Right lobe of liver (tissue), 4 donors: ENCODE measurements at regions not wholly inside any gene's neighbourhood (a gene's known extent, or its start where the extent isn't known, plus 50 kb on each side); places are given as distances from the start of the nearest gene placed in this dataset.

ENCODE experiments used
- POLR2A ChIP-seq: fragments of 450-650 bp; IDR thresholded peaks from one replicate; pipeline ENCODE4 v1.6.1; 2017; ENCODE audit warnings: antibody characterized with exemption, mild to moderate bottlenecking
- TF ChIP-seq, protein P1 (sequence below), 4 donors: fragments of 200-600 bp in 3 of 4; fragments of 450-650 bp in 1 of 4; IDR thresholded peaks; one replicate each; pipeline versions ENCODE4 v1.5.1 to v1.8.0; 2016 to 2022; ENCODE audit warnings: antibody characterized with exemption in 4 of 4, mild to moderate bottlenecking in 2 of 4
- donor health status: DM: no; HTN: no; CAD: no.
- donor health status: DM: no; HTN: no; CAD: no.
- donor health status: DM: no; HTN: yes; CAD: no.

DNA sequence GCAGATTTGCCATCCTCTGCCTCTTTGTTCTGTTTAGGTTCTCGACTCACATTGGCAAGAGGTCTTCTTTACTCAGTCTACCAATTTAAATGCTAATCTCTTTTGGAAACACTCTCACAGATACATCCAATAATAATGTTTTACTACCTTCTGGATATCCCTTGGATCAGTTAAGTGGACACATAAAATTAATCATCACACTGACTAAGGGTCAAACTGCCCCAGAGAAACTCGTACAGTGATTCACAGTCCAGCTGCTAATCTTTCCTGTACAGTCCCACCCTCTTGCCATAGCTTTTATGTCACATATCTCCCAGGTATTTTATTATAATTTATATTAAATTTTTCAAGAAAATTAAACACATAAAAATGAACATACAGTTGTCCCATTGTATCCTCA lies 360.8 kb upstream of the RGMA start:
- TF ChIP-seq, protein P1, sequence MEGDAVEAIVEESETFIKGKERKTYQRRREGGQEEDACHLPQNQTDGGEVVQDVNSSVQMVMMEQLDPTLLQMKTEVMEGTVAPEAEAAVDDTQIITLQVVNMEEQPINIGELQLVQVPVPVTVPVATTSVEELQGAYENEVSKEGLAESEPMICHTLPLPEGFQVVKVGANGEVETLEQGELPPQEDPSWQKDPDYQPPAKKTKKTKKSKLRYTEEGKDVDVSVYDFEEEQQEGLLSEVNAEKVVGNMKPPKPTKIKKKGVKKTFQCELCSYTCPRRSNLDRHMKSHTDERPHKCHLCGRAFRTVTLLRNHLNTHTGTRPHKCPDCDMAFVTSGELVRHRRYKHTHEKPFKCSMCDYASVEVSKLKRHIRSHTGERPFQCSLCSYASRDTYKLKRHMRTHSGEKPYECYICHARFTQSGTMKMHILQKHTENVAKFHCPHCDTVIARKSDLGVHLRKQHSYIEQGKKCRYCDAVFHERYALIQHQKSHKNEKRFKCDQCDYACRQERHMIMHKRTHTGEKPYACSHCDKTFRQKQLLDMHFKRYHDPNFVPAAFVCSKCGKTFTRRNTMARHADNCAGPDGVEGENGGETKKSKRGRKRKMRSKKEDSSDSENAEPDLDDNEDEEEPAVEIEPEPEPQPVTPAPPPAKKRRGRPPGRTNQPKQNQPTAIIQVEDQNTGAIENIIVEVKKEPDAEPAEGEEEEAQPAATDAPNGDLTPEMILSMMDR (IDR thresholded peaks at IDR 0.05) = no peak
- no peak for TF ChIP-seq POLR2A
